ENCODE measurements at regions not wholly inside any gene's neighbourhood (a gene's known extent, or its start where the extent isn't known, plus 50 kb on each side); places are given as distances from the start of the nearest gene placed in this dataset.

DNA sequence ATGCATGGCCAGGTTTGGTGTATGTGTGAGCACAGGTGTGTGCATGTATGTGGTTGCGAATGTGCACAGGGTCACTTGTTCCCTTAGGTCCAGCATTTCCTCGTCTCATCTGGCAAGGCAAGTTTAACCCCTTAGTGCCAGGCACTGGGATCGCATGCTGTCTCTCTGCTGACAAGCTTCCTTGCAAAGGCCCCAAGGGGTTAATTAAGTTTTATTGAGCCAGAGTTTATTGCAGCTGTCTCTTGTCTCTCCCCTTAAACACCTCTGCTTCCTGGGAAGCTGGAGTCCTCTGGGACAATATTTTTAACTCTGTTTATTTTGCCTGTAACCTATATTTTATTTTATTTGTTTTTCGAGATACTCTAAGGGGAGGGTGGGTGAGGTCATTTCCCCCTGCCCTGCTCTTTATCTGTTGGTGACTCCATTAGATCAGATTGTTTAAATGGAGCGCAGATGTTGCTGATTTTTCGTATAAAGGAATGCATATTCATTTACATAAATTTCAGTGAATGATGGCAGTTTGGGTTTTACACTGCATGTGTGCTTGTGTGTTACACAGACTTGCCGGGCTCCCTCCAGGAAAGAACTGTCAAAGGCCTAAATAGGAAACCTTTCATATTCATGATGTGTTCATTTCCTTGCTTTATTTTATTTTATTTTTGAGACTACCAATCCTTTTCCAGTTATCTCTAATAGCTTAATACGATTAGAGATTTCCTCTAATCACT is 99.7 kb downstream of the CBLN1 start:
- TF ChIP-seq POLR2AphosphoS5 (IDR thresholded peaks at IDR 0.05) (no peak), EP300 (IDR thresholded peaks at IDR 0.05) (no peak), POLR2A (IDR thresholded peaks at IDR 0.05) (no peak)
- TF ChIP-seq, protein P1, sequence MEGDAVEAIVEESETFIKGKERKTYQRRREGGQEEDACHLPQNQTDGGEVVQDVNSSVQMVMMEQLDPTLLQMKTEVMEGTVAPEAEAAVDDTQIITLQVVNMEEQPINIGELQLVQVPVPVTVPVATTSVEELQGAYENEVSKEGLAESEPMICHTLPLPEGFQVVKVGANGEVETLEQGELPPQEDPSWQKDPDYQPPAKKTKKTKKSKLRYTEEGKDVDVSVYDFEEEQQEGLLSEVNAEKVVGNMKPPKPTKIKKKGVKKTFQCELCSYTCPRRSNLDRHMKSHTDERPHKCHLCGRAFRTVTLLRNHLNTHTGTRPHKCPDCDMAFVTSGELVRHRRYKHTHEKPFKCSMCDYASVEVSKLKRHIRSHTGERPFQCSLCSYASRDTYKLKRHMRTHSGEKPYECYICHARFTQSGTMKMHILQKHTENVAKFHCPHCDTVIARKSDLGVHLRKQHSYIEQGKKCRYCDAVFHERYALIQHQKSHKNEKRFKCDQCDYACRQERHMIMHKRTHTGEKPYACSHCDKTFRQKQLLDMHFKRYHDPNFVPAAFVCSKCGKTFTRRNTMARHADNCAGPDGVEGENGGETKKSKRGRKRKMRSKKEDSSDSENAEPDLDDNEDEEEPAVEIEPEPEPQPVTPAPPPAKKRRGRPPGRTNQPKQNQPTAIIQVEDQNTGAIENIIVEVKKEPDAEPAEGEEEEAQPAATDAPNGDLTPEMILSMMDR (IDR thresholded peaks at IDR 0.05) = no peak
